ENCODE measurements at regions not wholly inside any gene's neighbourhood (a gene's known extent, or its start where the extent isn't known, plus 50 kb on each side); places are given as distances from the start of the nearest gene placed in this dataset.

DNA sequence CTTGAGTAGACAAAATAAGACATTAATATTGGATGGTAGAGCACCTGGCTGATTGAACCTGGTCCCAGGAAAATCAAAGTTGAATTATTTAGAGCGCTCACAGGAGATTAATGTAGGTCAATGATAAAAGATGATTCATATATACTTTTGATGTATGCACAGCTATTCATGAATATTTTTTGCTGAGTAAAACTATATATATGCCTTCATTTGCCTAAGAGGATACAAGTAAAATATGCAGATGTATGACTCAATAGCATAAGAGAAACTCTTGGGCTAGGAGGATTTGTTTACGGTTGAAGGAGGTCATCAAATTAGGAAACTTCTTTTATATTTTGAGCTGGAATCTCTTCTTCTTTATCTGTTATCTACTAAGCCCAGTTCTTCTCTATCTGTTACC lies 202.7 kb upstream of the HS3ST1 start:
- H2AFZ ChIP-seq (ENCODE audit: insufficient read depth, low read depth, low read length, poor library complexity, severe bottlenecking) = no peak overlapping the region
- H3K27ac ChIP-seq (ENCODE audit: low read depth in 1 of 2, low read length in 2 of 2) = no peak overlapping the region
- H3K36me3 ChIP-seq (replicated peaks in 1 of 2; ENCODE audit: control insufficient read depth in 1 of 2, insufficient read depth in 2 of 2, low read length in 2 of 2) = no peaks in the 10 kb centered on the region
- TF ChIP-seq, protein P1, sequence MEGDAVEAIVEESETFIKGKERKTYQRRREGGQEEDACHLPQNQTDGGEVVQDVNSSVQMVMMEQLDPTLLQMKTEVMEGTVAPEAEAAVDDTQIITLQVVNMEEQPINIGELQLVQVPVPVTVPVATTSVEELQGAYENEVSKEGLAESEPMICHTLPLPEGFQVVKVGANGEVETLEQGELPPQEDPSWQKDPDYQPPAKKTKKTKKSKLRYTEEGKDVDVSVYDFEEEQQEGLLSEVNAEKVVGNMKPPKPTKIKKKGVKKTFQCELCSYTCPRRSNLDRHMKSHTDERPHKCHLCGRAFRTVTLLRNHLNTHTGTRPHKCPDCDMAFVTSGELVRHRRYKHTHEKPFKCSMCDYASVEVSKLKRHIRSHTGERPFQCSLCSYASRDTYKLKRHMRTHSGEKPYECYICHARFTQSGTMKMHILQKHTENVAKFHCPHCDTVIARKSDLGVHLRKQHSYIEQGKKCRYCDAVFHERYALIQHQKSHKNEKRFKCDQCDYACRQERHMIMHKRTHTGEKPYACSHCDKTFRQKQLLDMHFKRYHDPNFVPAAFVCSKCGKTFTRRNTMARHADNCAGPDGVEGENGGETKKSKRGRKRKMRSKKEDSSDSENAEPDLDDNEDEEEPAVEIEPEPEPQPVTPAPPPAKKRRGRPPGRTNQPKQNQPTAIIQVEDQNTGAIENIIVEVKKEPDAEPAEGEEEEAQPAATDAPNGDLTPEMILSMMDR (IDR thresholded peaks at IDR 0.05) = no peak
- no peaks in the 10 kb centered on the region for H3K4me1 Mint-ChIP-seq
- no peaks in the 10 kb centered on the region for H3K36me3 Mint-ChIP-seq
- H4K20me1 ChIP-seq (ENCODE audit: insufficient read depth, low read length) = no peaks in the 10 kb centered on the region
- H3K4me3 Mint-ChIP-seq = no peak overlapping the region
- H3K4me2 ChIP-seq (replicated peaks; ENCODE audit: extremely low read depth, low read length, poor library complexity, severe bottlenecking) = no peak overlapping the region
- no peaks in the 10 kb centered on the region for H3K9me3 ChIP-seq (replicated peaks in 1 of 2; ENCODE audit: control insufficient read depth in 1 of 2, insufficient read depth in 1 of 2, low read length in 2 of 2)
- H3K79me2 ChIP-seq (ENCODE audit: insufficient read depth, low read length) = no peaks in the 10 kb centered on the region
- H3K4me3 ChIP-seq (replicated peaks in 1 of 3; ENCODE audit: low read depth in 2 of 3, low read length in 3 of 3) = no peak overlapping the region
- intact Hi-C loops (cut with micrococcal nuclease) = no loop called here
- WGBS (ENCODE audit: insufficient coverage) = no CpG with 5 or more reads among the region's 2 CpGs
- H3K27ac Mint-ChIP-seq = no peak overlapping the region
- peaks cover 0 to 1% (median 0%) of the 10 kb centered on the region in 3 donors for H3K27me3 Mint-ChIP-seq (ENCODE audit: low read depth in 3 of 3)
- H3K9me3 Mint-ChIP-seq = peaks cover 0 to 8% (median 2%) of the 10 kb centered on the region in 7 donors
- no peaks in the 10 kb centered on the region for H3K27me3 ChIP-seq (ENCODE audit: control insufficient read depth in 2 of 2, insufficient read depth in 2 of 2, low read length in 2 of 2)
- no peaks in the 10 kb centered on the region for H3K4me1 ChIP-seq (ENCODE audit: control insufficient read depth in 1 of 2, insufficient read depth in 2 of 2, low read length in 2 of 2)
- no peak for DNase-seq
- no peak overlapping the region for H3K9ac ChIP-seq (ENCODE audit: insufficient read depth, low read length, poor library complexity, severe bottlenecking)

DNA sequence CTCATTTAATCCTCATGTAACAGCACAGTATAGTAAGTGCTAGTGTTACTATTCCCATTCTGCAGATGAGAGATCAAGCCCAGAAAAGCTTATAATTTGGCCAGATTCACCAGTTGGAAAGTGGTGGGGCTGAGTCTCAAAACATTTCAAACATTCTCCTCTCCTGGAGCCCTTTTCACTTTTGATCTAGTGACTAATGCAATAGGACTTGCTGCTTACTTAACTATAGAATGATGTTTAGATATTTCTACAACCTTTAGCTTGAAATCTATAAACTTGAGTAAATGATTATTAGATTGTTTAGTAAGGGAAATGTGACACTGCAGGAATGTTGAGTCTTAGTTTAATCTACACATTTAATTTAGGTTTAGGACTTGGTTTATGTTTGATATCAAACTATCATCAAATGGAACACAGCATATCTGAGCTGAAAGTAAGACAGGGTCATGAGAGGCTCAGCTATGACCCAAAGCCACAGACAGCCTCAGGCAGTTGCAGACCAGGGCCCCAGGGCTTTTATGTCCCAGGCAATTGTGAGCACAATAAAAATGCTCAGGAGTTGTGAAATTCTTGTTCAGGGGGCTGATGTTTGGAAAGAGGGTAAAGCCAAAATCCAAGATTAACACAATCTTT lies 199.5 kb upstream of the HS3ST1 start:
- H3K4me2 ChIP-seq (replicated peaks; ENCODE audit: extremely low read depth, low read length, poor library complexity, severe bottlenecking) = no peak overlapping the region
- H3K9ac ChIP-seq (ENCODE audit: insufficient read depth, low read length, poor library complexity, severe bottlenecking) = no peak overlapping the region
- H3K27me3 Mint-ChIP-seq (ENCODE audit: low read depth in 3 of 3) = peaks cover 0 to 1% (median 0%) of the 10 kb centered on the region in 3 donors
- H3K27me3 ChIP-seq (ENCODE audit: control insufficient read depth in 2 of 2, insufficient read depth in 2 of 2, low read length in 2 of 2) = no peaks in the 10 kb centered on the region
- H4K20me1 ChIP-seq (ENCODE audit: insufficient read depth, low read length) = no peaks in the 10 kb centered on the region
- H3K27ac ChIP-seq (ENCODE audit: low read depth in 1 of 2, low read length in 2 of 2) = no peak overlapping the region
- DNase-seq = no peak
- H3K4me1 Mint-ChIP-seq = no peaks in the 10 kb centered on the region
- no peak overlapping the region for H2AFZ ChIP-seq (ENCODE audit: insufficient read depth, low read depth, low read length, poor library complexity, severe bottlenecking)
- no peaks in the 10 kb centered on the region for H3K36me3 ChIP-seq (replicated peaks in 1 of 2; ENCODE audit: control insufficient read depth in 1 of 2, insufficient read depth in 2 of 2, low read length in 2 of 2)
- H3K4me3 Mint-ChIP-seq = no peak overlapping the region
- H3K27ac Mint-ChIP-seq = no peak overlapping the region
- H3K36me3 Mint-ChIP-seq = no peaks in the 10 kb centered on the region
- intact Hi-C loops (cut with micrococcal nuclease) = no loop called here
- no peaks in the 10 kb centered on the region for H3K4me1 ChIP-seq (ENCODE audit: control insufficient read depth in 1 of 2, insufficient read depth in 2 of 2, low read length in 2 of 2)
- no peaks in the 10 kb centered on the region for H3K79me2 ChIP-seq (ENCODE audit: insufficient read depth, low read length)
- no peaks in the 10 kb centered on the region for H3K9me3 ChIP-seq (replicated peaks in 1 of 2; ENCODE audit: control insufficient read depth in 1 of 2, insufficient read depth in 1 of 2, low read length in 2 of 2)
- H3K9me3 Mint-ChIP-seq = peaks cover 0 to 4% (median 0%) of the 10 kb centered on the region in 7 donors
- TF ChIP-seq, protein P1 (IDR thresholded peaks at IDR 0.05) = no peak
- no peak overlapping the region for H3K4me3 ChIP-seq (replicated peaks in 1 of 3; ENCODE audit: low read depth in 2 of 3, low read length in 3 of 3)
